ENCODE measurements at regions not wholly inside any gene's neighbourhood (a gene's known extent, or its start where the extent isn't known, plus 50 kb on each side); places are given as distances from the start of the nearest gene placed in this dataset.

DNA sequence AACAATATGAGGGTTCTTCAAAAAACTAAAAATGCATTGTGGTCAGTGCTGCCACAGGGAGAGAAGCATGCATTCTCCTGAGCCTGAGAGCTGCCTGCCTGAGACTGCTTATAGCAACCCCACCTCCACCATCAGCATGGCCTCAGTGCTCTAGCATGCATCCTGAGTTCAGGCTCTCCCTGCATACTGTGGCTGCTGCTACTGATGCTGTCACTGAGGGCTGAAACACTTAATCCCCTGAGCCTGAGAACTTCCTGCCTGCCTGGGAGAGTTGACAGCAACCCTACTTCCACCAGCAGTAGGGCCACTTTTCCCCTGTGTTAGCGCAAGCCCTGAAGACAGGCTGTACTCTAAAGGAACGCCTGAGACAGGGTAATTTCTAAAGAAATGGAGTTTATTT lies 206.0 kb downstream of the FBXO4 start:
- TF ChIP-seq CTCF (conservative IDR thresholded peaks at IDR 0.05 in 1 of 2, IDR thresholded peaks at IDR 0.05 in 1 of 2; ENCODE audit: low read depth in 1 of 2, low read length in 2 of 2) (no peak), EZH2 (IDR thresholded peaks at IDR 0.05; ENCODE audit: low read length, missing control alignments) (no peak)

Measured in fibroblast of lung (primary cell).